Tibial artery (tissue), 4 donors: ENCODE measurements at regions not wholly inside any gene's neighbourhood (a gene's known extent, or its start where the extent isn't known, plus 50 kb on each side); places are given as distances from the start of the nearest gene placed in this dataset.

Experiments
- DNase-seq, 2 donors: peaks; one replicate each; pipeline ENCODE4 v3.0.0-alpha.2; 2019
- H3K27ac ChIP-seq, 2 donors: fragments of 200-600 bp; sonication (generic) in 1 of 2; 1 replicate in 1 of 2; 2 replicates in 1 of 2; pipeline ENCODE4 v1.5.1; 2018 to 2019; ENCODE audit warnings: mild to moderate bottlenecking in 1 of 2
- H3K27me3 ChIP-seq, 2 donors: fragments of 200-600 bp; sonication (generic) in 1 of 2; one replicate each; pipeline versions ENCODE4 v1.5.1 to v1.6.0; 2016 to 2019
- H3K36me3 ChIP-seq, 3 donors: fragments of 200-600 bp; sonication (generic) in 2 of 3; one replicate each; pipeline ENCODE4 v1.5.1; 2016 to 2019; ENCODE audit warnings: mild to moderate bottlenecking in 2 of 3
- H3K4me1 ChIP-seq, 4 donors: fragments of 200-600 bp; sonication (generic) in 2 of 4; 1 replicate in 3 of 4; 2 replicates in 1 of 4; pipeline ENCODE4 v1.5.1; 2016 to 2019
- H3K4me3 ChIP-seq, 2 donors: fragments of 200-600 bp; sonication (generic) in 1 of 2; 1 replicate in 1 of 2; 2 replicates in 1 of 2; pipeline ENCODE4 v1.5.1; 2018 to 2019; ENCODE audit warnings: mild to moderate bottlenecking in 2 of 2
- H3K9me3 ChIP-seq, 3 donors: fragments of 200-600 bp; sonication (generic) in 1 of 3; one replicate each; pipeline ENCODE4 v1.5.1; 2016 to 2019
- CTCF ChIP-seq, 2 experiments: fragments of 200-600 bp in 1 of 2; fragments of 450-650 bp in 1 of 2; IDR thresholded peaks; one replicate each; pipeline ENCODE4 v1.5.1; 2017 to 2019; ENCODE audit warnings: antibody characterized with exemption in 2 of 2, mild to moderate bottlenecking in 1 of 2, moderate library complexity in 1 of 2
- intact Hi-C: fragments of 100-400 bp; cut with DNase I; formaldehyde crosslinking; loops from one replicate; pipeline ENCODE4 v1.15.0; 2023; ENCODE audit warnings: low total_unique reads

- intact Hi-C loops, result no loop called here
- H3K9me3 ChIP-seq, result no peaks in the 10 kb centered on the region
These were observed 584.1 kb downstream of the MAFB start for GRCh38 chr20:40104959-40105358.

GRCh38 chr20:40103420-40103819 lies 585.6 kb downstream of the MAFB start:
- no peak for DNase-seq
- H3K4me3 ChIP-seq, result no peak overlapping the region
- no peaks in the 10 kb centered on the region for H3K27me3 ChIP-seq
- no peak for TF ChIP-seq CTCF (IDR thresholded peaks at IDR 0.05)
- no peaks in the 10 kb centered on the region for H3K4me1 ChIP-seq
- no peaks in the 10 kb centered on the region for H3K36me3 ChIP-seq
- H3K27ac ChIP-seq, result no peak overlapping the region
- no peaks in the 10 kb centered on the region for H3K9me3 ChIP-seq
- intact Hi-C loops, result no loop called here

More at GRCh38 chr20:40104959-40105358, 584.1 kb downstream of the MAFB start:
- peaks cover 0 to under 1% (median under 1%) of the 10 kb centered on the region in 4 donors for H3K4me1 ChIP-seq
- H3K36me3 ChIP-seq, result no peaks in the 10 kb centered on the region
- H3K27me3 ChIP-seq, result no peaks in the 10 kb centered on the region
- no peak overlapping the region for H3K4me3 ChIP-seq
- H3K27ac ChIP-seq, result no peak overlapping the region
- no peak for TF ChIP-seq CTCF (IDR thresholded peaks at IDR 0.05)
- no peak for DNase-seq

- TF ChIP-seq CTCF (IDR thresholded peaks at IDR 0.05), result no peak
- H3K9me3 ChIP-seq, result no peaks in the 10 kb centered on the region
- DNase-seq, result no peak
- no peaks in the 10 kb centered on the region for H3K4me1 ChIP-seq
- no peaks in the 10 kb centered on the region for H3K36me3 ChIP-seq
- no peaks in the 10 kb centered on the region for H3K27me3 ChIP-seq
- intact Hi-C loops, result no loop called here
- H3K4me3 ChIP-seq, result no peak overlapping the region
- H3K27ac ChIP-seq, result no peak overlapping the region
These were observed 587.5 kb downstream of the MAFB start for GRCh38 chr20:40101560-40101959.

- H3K4me3 ChIP-seq, result no peak overlapping the region
- intact Hi-C loops, result no loop called here
- H3K9me3 ChIP-seq, result no peaks in the 10 kb centered on the region
- no peaks in the 10 kb centered on the region for H3K36me3 ChIP-seq
- TF ChIP-seq CTCF (IDR thresholded peaks at IDR 0.05), result no peak
- H3K27ac ChIP-seq, result no peak overlapping the region
- H3K27me3 ChIP-seq, result no peaks in the 10 kb centered on the region
- H3K4me1 ChIP-seq, result no peaks in the 10 kb centered on the region
- DNase-seq, result no peak
These were observed 588.8 kb downstream of the MAFB start for GRCh38 chr20:40100261-40100660.

GRCh38 chr20:40090236-40090635 lies 598.8 kb downstream of the MAFB start:
- H3K27me3 ChIP-seq, result no peaks in the 10 kb centered on the region
- DNase-seq, result no peak
- no peak overlapping the region for H3K27ac ChIP-seq
- no peak overlapping the region for H3K4me3 ChIP-seq
- intact Hi-C loops, result no loop called here
- H3K36me3 ChIP-seq, result no peaks in the 10 kb centered on the region
- TF ChIP-seq CTCF (IDR thresholded peaks at IDR 0.05), result no peak
- H3K4me1 ChIP-seq, result no peaks in the 10 kb centered on the region
- H3K9me3 ChIP-seq, result peaks cover 0 to 17% (median 9%) of the 10 kb centered on the region in 3 donors

- Histone ChIP-seq H3K36me3 (no peaks in the 10 kb centered on the region), H3K27ac (no peak overlapping the region), H3K4me1 (no peaks in the 10 kb centered on the region), H3K9me3 (peaks cover 0 to 15% (median 9%) of the 10 kb centered on the region in 3 donors), H3K4me3 (no peak overlapping the region), H3K27me3 (no peaks in the 10 kb centered on the region)
- no peak for DNase-seq
- intact Hi-C loops, result no loop called here
- no peak for TF ChIP-seq CTCF (IDR thresholded peaks at IDR 0.05)
These were observed 601.5 kb downstream of the MAFB start for GRCh38 chr20:40087496-40087895.
